ENCODE measurements at regions not wholly inside any gene's neighbourhood (a gene's known extent, or its start where the extent isn't known, plus 50 kb on each side); places are given as distances from the start of the nearest gene placed in this dataset.
A peak's percentile ranks its signal among the peaks of the same experiment; 100 is the strongest.
"Not testable (repeated sequence)": the region's sequence is repeated elsewhere in the genome, so short reads cannot be mapped to it uniquely, and the experiment has no call there.

DNA sequence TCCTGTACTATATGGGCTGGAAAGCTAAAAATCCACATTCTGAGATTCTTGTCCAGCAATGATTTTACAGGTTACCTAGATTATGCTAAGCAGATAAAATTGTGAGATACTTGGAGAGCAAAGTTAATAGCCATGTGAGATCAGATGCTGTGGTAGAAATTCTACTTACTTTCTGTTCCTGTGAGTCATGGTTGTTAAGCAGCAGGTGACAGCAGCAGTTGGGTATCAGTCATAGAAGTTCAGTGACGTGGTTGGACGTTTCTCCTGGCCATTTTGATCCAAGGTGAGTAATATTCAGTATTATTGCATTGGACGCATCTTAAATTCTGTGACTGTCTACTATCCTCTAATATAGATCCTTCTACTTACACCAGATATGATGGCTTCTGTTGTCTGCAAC is 524.5 kb downstream of the TMEM38B start:
- Histone ChIP-seq H3K27ac (no peak overlapping the region), H3K4me1 (replicated peaks in 1 of 2) (peaks cover 0 to 2% of the 10 kb centered on the region in 2 donors), H3K4me3 (no peak overlapping the region)
- WGBS, 10 experiments, result 0 to 100% (median 88%) methylated on average over 1 to 3 of the region's 3 CpGs; no CpG with 5 or more reads in 1 of the 10 experiments
- ATAC-seq (replicated peaks in 6 of 8), result no peak
- in situ Hi-C loops (cut with MboI; ENCODE audit: low pct_unique_long_range_greater_than_20kb in 2 of 9, low sequenced_read_pairs in 9 of 9, unreplicated experiment in 9 of 9), result no loop called here

DNA sequence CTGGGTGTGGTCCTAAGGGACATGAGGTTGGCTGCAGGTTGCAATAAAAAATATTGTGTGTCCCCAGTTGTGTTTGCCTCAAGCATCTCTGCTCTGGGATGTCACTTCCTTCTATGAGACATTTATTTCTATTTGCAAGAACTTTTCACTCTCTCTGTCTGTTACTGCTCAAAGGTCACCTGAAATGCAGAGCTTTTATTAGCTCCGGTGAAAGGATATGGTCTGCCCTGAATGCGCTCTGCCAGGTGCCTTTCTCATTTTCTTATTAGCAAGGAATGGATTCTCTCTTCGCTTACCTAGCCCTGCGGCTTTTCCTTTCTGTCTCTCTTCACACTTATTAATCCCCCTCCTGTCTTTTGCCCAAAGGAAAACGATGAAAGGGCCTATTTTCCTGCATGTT is 526.1 kb downstream of the TMEM38B start:
- in situ Hi-C loops (cut with MboI; ENCODE audit: low pct_unique_long_range_greater_than_20kb in 2 of 9, low sequenced_read_pairs in 9 of 9, unreplicated experiment in 9 of 9), result no loop called here
- Histone ChIP-seq H3K4me1 (replicated peaks in 1 of 2) (peaks cover 2 to 4% of the 10 kb centered on the region in 2 donors), H3K4me3 (no peak overlapping the region), H3K27ac (no peak overlapping the region)
- 33 to 100% (median 79%) methylated on average over 2 to 5 of the region's 5 CpGs for WGBS, 10 experiments
- no peak for ATAC-seq (replicated peaks in 6 of 8)

DNA sequence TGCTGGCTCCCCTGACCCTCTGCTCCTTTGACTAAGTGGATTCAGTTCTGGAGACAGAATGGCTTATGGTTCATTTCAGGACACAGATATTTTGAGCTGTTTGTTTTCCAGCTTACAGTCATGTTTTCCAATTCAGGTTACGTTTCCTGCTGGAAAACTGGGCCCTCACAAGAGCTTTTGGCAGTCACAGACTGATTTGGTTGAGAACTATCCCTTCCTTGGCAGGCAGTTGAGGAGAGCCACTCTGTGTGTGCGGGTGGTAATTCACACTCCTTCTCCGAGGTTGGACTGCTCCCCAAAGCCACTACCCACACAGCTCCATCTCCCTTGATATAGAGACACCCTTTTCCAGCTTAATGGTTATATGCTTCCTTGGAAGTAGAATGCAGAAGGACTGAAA is 534.5 kb downstream of the TMEM38B start:
- 0 to 100% (median 40%) methylated on average over 1 to 3 of the region's 3 CpGs; no CpG with 5 or more reads in 4 of the 10 experiments for WGBS, 10 experiments
- no peak for ATAC-seq (replicated peaks in 6 of 8)
- in situ Hi-C loops (cut with MboI; ENCODE audit: low pct_unique_long_range_greater_than_20kb in 2 of 9, low sequenced_read_pairs in 9 of 9, unreplicated experiment in 9 of 9), result no loop called here
- no peak overlapping the region for H3K27ac ChIP-seq
- H3K4me1 ChIP-seq (replicated peaks in 1 of 2), result peaks cover 0 to 4% of the 10 kb centered on the region in 2 donors
- H3K4me3 ChIP-seq, result no peak overlapping the region

DNA sequence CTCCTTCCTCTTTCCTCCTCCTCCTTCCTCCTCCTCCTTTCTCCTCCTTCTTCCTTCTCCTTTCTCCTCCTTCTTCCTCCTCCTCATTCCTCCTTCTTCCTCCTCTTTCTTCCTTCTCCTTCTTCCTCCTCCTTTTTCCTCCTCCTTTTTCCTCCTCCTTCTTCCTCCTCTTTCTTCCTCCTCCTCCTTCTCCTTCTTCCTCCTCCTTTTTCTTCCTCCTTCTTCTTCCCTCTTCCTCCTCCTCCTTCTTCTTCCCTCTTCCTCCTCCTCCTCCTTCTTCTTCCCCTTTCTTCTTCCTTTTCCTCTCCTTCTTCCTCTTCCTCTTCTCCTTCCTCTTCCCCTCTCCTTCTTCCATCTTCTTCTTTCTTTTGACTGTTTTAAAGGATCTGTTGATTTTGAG is 538.8 kb downstream of the TMEM38B start:
- Histone ChIP-seq H3K27ac (no peak overlapping the region), H3K4me1 (replicated peaks in 1 of 2) (no peaks in the 10 kb centered on the region), H3K4me3 (no peak overlapping the region)
- no peak for ATAC-seq (replicated peaks in 6 of 8)
- in situ Hi-C loops (cut with MboI; ENCODE audit: low pct_unique_long_range_greater_than_20kb in 2 of 9, low sequenced_read_pairs in 9 of 9, unreplicated experiment in 9 of 9), result no loop called here

DNA sequence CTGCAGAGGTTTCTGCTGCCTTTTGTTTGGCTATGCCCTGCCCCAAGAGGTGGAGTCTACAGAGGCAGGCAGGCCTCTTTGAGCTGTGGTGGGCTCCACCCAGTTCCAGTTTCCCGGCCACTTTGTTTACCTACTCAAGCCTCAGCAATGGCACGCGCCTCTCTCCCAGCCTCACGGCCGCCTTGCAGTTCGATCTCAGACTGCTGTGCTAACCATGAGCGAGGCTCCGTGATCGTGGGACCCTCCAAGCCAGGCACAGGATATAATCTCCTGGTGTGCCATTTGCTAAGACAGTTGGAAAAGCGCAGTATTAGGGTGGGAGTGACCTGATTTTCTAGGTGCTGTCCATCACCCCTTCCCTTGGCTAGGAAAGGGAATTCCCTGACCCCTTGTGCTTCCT is 566.6 kb downstream of the TMEM38B start:
- H3K4me3 ChIP-seq; H3K27ac ChIP-seq; H3K4me1 ChIP-seq (replicated peaks in 1 of 2); ATAC-seq (replicated peaks in 6 of 8); in situ Hi-C loops (cut with MboI; ENCODE audit: low pct_unique_long_range_greater_than_20kb in 2 of 9, low sequenced_read_pairs in 9 of 9, unreplicated experiment in 9 of 9): not testable (repeated sequence)
- whole genome bisulfite sequencing, 10 experiments, result 40 to 100% (median 60%) methylated on average over 1 to 9 of the region's 10 CpGs; no CpG with 5 or more reads in 5 of the 10 experiments

DNA sequence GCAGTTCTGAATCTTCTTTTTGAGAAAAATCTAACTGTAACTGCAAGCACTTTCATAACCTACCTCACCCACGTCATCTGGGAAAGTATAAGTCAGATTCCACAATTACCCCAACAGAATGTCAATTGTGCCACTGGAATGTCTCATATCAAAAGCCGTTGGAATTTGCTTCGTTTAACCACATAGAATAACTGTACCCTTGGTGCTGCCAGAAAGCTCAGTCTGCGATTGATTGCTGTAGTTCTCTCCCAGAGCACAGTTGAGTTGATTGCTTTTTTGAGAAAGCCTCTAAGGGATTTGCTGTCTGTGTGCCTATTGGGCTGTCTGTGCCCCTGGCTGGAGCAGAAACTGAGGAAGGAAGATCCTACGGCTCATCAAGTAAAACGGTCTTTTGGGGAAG is 583.6 kb downstream of the TMEM38B start:
- H3K4me1 ChIP-seq (replicated peaks in 1 of 2), result no peaks in the 10 kb centered on the region
- ATAC-seq (replicated peaks in 6 of 8), result no peak
- in situ Hi-C loops (cut with MboI; ENCODE audit: low pct_unique_long_range_greater_than_20kb in 2 of 9, low sequenced_read_pairs in 9 of 9, unreplicated experiment in 9 of 9), result no loop called here
- no peak overlapping the region for H3K27ac ChIP-seq
- WGBS, 10 experiments, result 10 to 94% (median 82%) methylated on average over 1 to 6 of the region's 6 CpGs
- H3K4me3 ChIP-seq, result no peak overlapping the region

DNA sequence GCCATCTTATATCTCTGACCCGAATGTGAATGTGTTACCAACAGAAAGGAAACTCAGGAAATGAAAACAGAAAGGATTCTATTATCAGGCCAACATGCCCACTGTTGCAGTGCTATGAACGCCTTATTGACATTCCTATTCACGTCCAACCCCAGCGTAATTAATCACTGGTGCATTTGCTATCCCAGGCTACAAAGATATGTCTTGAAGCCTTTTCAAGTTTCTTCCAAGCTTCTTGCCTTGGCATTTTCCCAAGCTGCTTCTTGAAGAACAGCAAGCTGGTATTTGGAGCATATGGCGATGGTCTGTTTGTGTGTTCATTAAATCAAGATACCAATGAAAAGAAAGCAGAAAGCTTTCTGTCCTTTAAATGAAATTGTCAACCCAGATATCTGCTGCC is 579.2 kb upstream of the ZNF462 start:
- Histone ChIP-seq H3K4me3 (no peak overlapping the region), H3K4me1 (replicated peaks in 1 of 2) (peaks cover 39 to 45% of the 10 kb centered on the region in 2 donors), H3K27ac (no peak overlapping the region)
- WGBS, 10 experiments, result 0 to 100% (median 47%) methylated on average over 1 to 5 of the region's 5 CpGs; no CpG with 5 or more reads in 1 of the 10 experiments
- peak in 3 of 8 experiments; percentile 15 to 52 (median 23) for ATAC-seq (replicated peaks in 6 of 8)
- in situ Hi-C loops (cut with MboI; ENCODE audit: low pct_unique_long_range_greater_than_20kb in 2 of 9, low sequenced_read_pairs in 9 of 9, unreplicated experiment in 9 of 9), result no loop called here

DNA sequence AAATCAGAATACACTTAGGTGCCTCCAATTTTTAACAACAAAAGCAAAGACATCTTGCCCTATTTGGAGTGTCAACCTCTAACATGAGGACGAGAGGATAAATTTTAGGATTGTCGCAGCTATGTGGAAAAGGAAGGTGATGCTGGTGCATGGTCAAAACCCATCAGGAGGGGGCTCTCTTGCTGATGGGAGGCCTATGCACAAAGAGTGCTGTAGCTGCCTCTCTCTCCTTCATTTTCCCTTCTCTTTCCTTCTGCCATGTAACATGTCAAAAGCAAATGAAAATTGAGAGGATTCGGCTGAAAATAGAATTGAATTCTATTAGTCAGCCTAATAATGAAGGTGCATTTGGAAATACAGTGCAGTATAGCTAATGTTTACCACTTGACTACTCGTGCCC is 578.7 kb upstream of the ZNF462 start:
- Histone ChIP-seq H3K27ac (no peak overlapping the region), H3K4me1 (replicated peaks in 1 of 2) (peaks cover 39 to 46% of the 10 kb centered on the region in 2 donors), H3K4me3 (no peak overlapping the region)
- 10 to 90% (median 60%) methylated on average over 1 to 4 of the region's 4 CpGs; no CpG with 5 or more reads in 1 of the 10 experiments for WGBS, 10 experiments
- peak in 5 of 8 experiments; percentile 39 to 55 (median 52) for ATAC-seq (replicated peaks in 6 of 8)
- in situ Hi-C loops (cut with MboI; ENCODE audit: low pct_unique_long_range_greater_than_20kb in 2 of 9, low sequenced_read_pairs in 9 of 9, unreplicated experiment in 9 of 9), result no loop called here

DNA sequence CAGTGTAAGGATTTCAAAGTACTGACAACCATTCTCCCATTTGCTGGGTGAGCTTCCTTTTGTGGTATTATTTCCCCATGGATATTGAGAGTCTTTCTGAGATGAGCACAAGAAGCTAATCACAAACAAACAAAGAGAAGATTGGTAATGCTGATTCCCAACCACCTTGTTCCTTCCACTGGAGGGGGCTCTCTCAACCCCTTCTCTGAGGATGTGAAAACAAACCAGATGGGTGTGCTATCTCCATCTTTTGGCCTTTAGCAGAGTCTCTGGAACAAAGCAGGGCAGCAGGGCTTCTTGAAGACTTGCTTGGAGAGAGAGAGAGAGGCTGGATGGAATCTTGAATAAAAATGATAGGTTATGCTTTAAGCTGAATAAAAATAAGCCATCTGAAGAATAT is 576.7 kb upstream of the ZNF462 start:
- in situ Hi-C loops (cut with MboI; ENCODE audit: low pct_unique_long_range_greater_than_20kb in 2 of 9, low sequenced_read_pairs in 9 of 9, unreplicated experiment in 9 of 9), result no loop called here
- Histone ChIP-seq H3K4me3 (no peak overlapping the region), H3K27ac (no peak overlapping the region), H3K4me1 (replicated peaks in 1 of 2) (peaks cover 39 to 46% of the 10 kb centered on the region in 2 donors)
- peak in 5 of 8 experiments; percentile 55 to 79 (median 61) for ATAC-seq (replicated peaks in 6 of 8)

DNA sequence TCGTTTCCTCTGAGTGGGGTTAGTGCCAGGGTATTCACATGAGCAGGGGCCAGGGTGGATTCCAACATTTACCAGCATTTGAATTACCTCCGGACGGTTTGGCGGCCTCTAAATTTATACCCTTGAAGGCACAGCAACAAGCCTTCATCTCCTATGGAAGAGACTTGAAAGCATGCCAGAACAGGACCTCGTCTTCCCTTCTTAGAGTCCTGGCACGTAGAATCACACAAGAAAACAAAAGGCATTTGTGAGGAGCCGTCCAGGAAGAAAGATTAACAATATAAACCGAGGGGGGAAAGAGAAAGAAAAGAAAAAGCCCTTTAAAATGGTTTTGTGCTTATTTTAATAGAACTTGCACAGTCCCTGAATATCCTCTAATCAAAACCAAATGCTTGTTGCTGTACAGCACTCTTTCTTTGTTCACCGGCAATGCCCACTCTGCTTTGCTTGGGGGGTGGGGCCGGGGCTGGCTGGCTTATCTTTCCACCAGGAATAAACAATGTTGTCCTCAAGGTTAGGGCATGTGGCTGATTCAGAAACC is 575.8 kb upstream of the ZNF462 start:
- Histone ChIP-seq H3K27ac (peak overlapping the region; percentile 2 to 7), H3K4me1 (replicated peaks in 1 of 2) (peaks cover 39 to 46% of the 10 kb centered on the region in 2 donors), H3K4me3 (no peak overlapping the region)
- 0 to 27% (median 14%) methylated on average over 1 to 9 of the region's 10 CpGs; no CpG with 5 or more reads in 1 of the 10 experiments for WGBS, 10 experiments
- in situ Hi-C loops (cut with MboI; ENCODE audit: low pct_unique_long_range_greater_than_20kb in 2 of 9, low sequenced_read_pairs in 9 of 9, unreplicated experiment in 9 of 9), result no loop called here
- peak in 5 of 8 experiments; percentile 71 to 79 (median 72) for ATAC-seq (replicated peaks in 6 of 8)

DNA sequence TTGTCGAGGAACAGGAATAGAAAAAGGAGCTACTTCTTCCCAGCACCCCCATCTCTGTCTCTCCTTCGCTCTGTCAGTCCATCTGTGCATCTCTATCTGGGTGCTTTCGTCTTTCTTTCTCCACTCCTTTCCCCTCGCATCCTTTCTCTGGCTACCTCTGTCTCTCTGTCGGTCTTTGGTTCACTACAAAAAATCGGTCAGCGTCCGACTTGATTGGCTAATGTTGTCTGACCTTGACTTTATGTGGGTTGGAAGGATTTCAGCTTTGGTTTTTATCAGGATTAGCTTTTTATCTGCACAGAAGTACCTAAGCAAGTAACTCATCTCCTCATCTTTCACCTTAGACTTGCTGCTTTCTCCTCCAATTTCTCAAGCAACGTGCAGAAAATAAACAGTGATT is 575.2 kb upstream of the ZNF462 start:
- WGBS, 10 experiments, result 42 to 100% (median 91%) methylated on average over 1 to 8 of the region's 9 CpGs; no CpG with 5 or more reads in 1 of the 10 experiments
- Histone ChIP-seq H3K27ac (peak overlapping the region; percentile 2 to 7), H3K4me3 (no peak overlapping the region), H3K4me1 (replicated peaks in 1 of 2) (peaks cover 39 to 46% of the 10 kb centered on the region in 2 donors)
- in situ Hi-C loops (cut with MboI; ENCODE audit: low pct_unique_long_range_greater_than_20kb in 2 of 9, low sequenced_read_pairs in 9 of 9, unreplicated experiment in 9 of 9), result no loop called here
- ATAC-seq (replicated peaks in 6 of 8), result peak in 1 of 8 experiments; percentile 9

DNA sequence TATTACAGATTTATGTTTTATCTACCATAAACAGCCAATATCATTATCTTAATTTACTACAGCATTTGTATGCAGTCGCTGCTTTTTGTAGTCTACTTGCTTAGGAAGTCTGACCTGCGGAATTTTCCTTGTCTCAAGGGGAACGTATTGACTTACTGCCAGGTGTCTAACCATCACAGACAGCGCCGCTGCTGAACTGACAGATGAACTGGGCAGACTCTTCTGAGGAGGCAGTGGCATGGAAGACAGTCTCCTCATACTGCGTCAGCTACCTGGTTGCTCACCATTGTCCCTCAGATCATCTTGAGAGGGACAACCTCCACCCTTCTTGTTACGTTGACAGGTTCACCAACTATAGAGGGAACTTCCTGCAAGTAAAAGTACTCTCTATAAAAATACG is 574.3 kb upstream of the ZNF462 start:
- in situ Hi-C loops (cut with MboI; ENCODE audit: low pct_unique_long_range_greater_than_20kb in 2 of 9, low sequenced_read_pairs in 9 of 9, unreplicated experiment in 9 of 9), result no loop called here
- H3K4me3 ChIP-seq, result no peak overlapping the region
- ATAC-seq (replicated peaks in 6 of 8), result no peak
- no peak overlapping the region for H3K27ac ChIP-seq
- H3K4me1 ChIP-seq (replicated peaks in 1 of 2), result peaks cover 35 to 43% of the 10 kb centered on the region in 2 donors
- 16 to 100% (median 93%) methylated on average over 1 to 8 of the region's 8 CpGs; no CpG with 5 or more reads in 1 of the 10 experiments for WGBS, 10 experiments

DNA sequence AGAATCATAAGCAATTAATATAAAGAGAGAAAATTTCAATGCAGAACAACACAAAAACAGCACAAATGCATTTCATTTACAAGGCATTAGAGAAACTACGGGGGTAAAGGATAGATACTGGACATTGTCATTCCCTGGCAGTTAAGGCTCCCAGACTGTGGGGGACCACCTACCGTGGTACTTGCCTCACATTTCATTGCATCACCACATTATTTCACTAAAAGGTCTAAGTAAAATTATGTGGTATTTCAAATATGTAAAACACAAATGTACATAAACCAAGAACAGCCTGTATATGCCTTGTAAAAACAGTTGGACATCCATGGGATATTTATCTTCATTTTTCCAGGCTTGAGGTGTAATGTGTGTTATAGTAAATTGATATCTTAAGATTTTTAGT is 571.2 kb upstream of the ZNF462 start:
- Histone ChIP-seq H3K27ac (no peak overlapping the region), H3K4me1 (replicated peaks in 1 of 2) (peaks cover 16 to 21% of the 10 kb centered on the region in 2 donors), H3K4me3 (no peak overlapping the region)
- in situ Hi-C loops (cut with MboI; ENCODE audit: low pct_unique_long_range_greater_than_20kb in 2 of 9, low sequenced_read_pairs in 9 of 9, unreplicated experiment in 9 of 9), result no loop called here
- ATAC-seq (replicated peaks in 6 of 8), result no peak
- 0 to 100% (median 70%) methylated on average over 1 to 2 of the region's 2 CpGs for WGBS, 10 experiments

DNA sequence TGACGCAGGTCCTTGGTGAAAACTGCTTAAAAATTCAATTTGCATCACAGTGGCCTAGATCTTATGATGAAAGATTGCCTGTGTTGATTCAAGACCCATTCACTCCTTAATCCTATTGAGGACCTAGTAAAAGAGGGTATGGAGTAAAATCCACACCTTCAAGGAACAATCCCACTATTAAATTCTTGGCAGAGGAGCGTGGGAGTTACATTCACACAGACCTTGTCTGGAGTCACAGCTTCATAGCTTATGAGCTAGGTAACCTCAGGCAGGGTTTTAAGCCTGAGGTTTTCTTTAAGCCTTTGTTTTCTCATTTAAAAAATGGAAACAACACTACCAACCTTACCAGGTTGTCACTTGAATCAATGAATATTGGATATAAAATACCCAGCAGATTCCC is 566.5 kb upstream of the ZNF462 start:
- ATAC-seq (replicated peaks in 6 of 8), result no peak
- in situ Hi-C loops (cut with MboI; ENCODE audit: low pct_unique_long_range_greater_than_20kb in 2 of 9, low sequenced_read_pairs in 9 of 9, unreplicated experiment in 9 of 9), result no loop called here
- Histone ChIP-seq H3K4me1 (replicated peaks in 1 of 2) (peaks cover 0 to 4% of the 10 kb centered on the region in 2 donors), H3K4me3 (no peak overlapping the region), H3K27ac (no peak overlapping the region)
- WGBS, 10 experiments, result 0 to 100% (median 94%) methylated on average over 1 to 2 of the region's 2 CpGs; no CpG with 5 or more reads in 4 of the 10 experiments

Data from motor neuron (in vitro differentiated cells).